HCT116 (cell line): ENCODE measurements at regions not wholly inside any gene's neighbourhood (a gene's known extent, or its start where the extent isn't known, plus 50 kb on each side); places are given as distances from the start of the nearest gene placed in this dataset.

Source experiments
- ATAC-seq: fragments of 200-7000 bp; cut with Tn5 transposase; 2 replicates; pipeline ENCODE4 v1.9.1; 2020; ENCODE audit warnings: mild to moderate bottlenecking, moderate library complexity
- BruUV-seq: library from RNA; stranded (reverse); fragments of 400-500 nt; replicated peaks from 2 replicates; lab custom pipeline; 2021; lab: Mats Ljungman, UMichigan
- CTCF ChIA-PET: fragments of 300-600 bp; sonication (Branson Sonifier 250); formaldehyde crosslinking; loops from one replicate; lab custom pipeline; 2021; ENCODE audit warnings: antibody characterized with exemption; lab: Charles Lee
- POLR2A ChIA-PET: fragments of 300-600, 350-600 bp; sonication (Branson Sonifier 250); formaldehyde crosslinking; loops from one replicate; lab custom pipeline; 2021; ENCODE audit warnings: antibody characterized with exemption; lab: Charles Lee
- RAD21 ChIA-PET, 2 experiments: fragments of 300-600 bp; sonication (Branson Sonifier 250); formaldehyde crosslinking; loops; one replicate each; lab custom pipeline; 2023; ENCODE audit warnings: low total read pairs in 2 of 2; ENCODE audit not compliant: uncharacterized antibody in 2 of 2, unreplicated experiment in 2 of 2, low non-redundant PET in 1 of 2; lab: Charles Lee
- DNase-seq: peaks from one replicate; pipeline ENCODE4 v3.0.0-alpha.2; 2010; ENCODE audit warnings: low read depth, low spot score
- H2AFZ ChIP-seq: fragments of 200-600 bp; shearing (Covaris generic), sonication (generic); 2 replicates; pipeline ENCODE4 v1.6.1; 2017; ENCODE audit warnings: low read depth, mixed run types, mixed read lengths, antibody characterized with exemption, low read length; ENCODE audit not compliant: poor library complexity, severe bottlenecking
- H3K27ac ChIP-seq: 2 replicates; pipeline ENCODE4 v1.5.1; 2012; ENCODE audit warnings: low read depth, low read length
- H3K27me3 ChIP-seq: fragments of 200-600 bp; sonication (generic); 2 replicates; pipeline ENCODE4 v1.6.1; 2016; ENCODE audit warnings: mixed run types, low read length, mixed read lengths; ENCODE audit not compliant: insufficient read depth
- H3K36me3 ChIP-seq, 2 experiments: fragments of 200-500 bp in 1 of 2; fragments of 200-600 bp in 1 of 2; sonication (Bioruptor generic) in 1 of 2; sonication (generic) in 1 of 2; 2 replicates each; pipeline versions ENCODE4 v1.5.1 to v1.6.1; 2014 to 2016; ENCODE audit warnings: low read length in 2 of 2, inconsistent platforms in 1 of 2, mixed read lengths in 1 of 2, mixed run types in 1 of 2; ENCODE audit not compliant: insufficient read depth in 2 of 2, control insufficient read depth in 1 of 2
- H3K4me1 ChIP-seq, 2 experiments: fragments of 200-600 bp in 1 of 2; sonication (generic) in 1 of 2; 2 replicates each; pipeline versions ENCODE4 v1.5.1 to v1.6.1; 2012 to 2017; ENCODE audit warnings: low read length in 2 of 2, inconsistent platforms in 1 of 2, mild to moderate bottlenecking in 1 of 2, mixed read lengths in 1 of 2, mixed run types in 1 of 2, moderate library complexity in 1 of 2; ENCODE audit not compliant: insufficient read depth in 2 of 2, control insufficient read depth in 1 of 2
- H3K4me2 ChIP-seq: fragments of 200-600 bp; sonication (generic); 2 replicates; pipeline ENCODE4 v1.6.1; 2017; ENCODE audit warnings: mixed run types, low read length, mixed read lengths
- H3K4me3 ChIP-seq, 2 experiments: fragments of 200-600 bp in 1 of 2; sonication (generic) in 1 of 2; replicated peaks in 1 of 2; 2 replicates each; pipeline ENCODE4 v1.5.1; 2011 to 2016; ENCODE audit warnings: low read length in 2 of 2, control low read depth in 1 of 2, low read depth in 1 of 2, mild to moderate bottlenecking in 1 of 2, mixed read lengths in 1 of 2, mixed run types in 1 of 2
- H3K79me2 ChIP-seq: fragments of 200-600 bp; sonication (generic); 2 replicates; pipeline ENCODE4 v1.6.1; 2017; ENCODE audit warnings: mild to moderate bottlenecking, mixed run types, low read length, moderate library complexity, mixed read lengths; ENCODE audit not compliant: insufficient read depth
- H3K9ac ChIP-seq: fragments of 200-600 bp; sonication (generic); 2 replicates; pipeline ENCODE4 v1.6.1; 2016; ENCODE audit warnings: low read length, mixed read lengths
- H3K9me2 ChIP-seq: fragments of 200-600 bp; sonication (generic), shearing (Covaris generic); 2 replicates; pipeline ENCODE4 v1.6.1; 2017; ENCODE audit warnings: mixed run types, mild to moderate bottlenecking, moderate library complexity; ENCODE audit not compliant: insufficient read depth
- H3K9me3 ChIP-seq, 2 experiments: fragments of 200-500 bp in 1 of 2; fragments of 200-600 bp in 1 of 2; sonication (Bioruptor generic) in 1 of 2; sonication (generic) in 1 of 2; 2 replicates each; pipeline ENCODE4 v1.6.1; 2014 to 2017; ENCODE audit warnings: low read length in 2 of 2, mixed read lengths in 2 of 2, inconsistent platforms in 1 of 2, low read depth in 1 of 2, mild to moderate bottlenecking in 1 of 2, mixed run types in 1 of 2, moderate library complexity in 1 of 2; ENCODE audit not compliant: control insufficient read depth in 1 of 2, insufficient read depth in 1 of 2
- H4K20me1 ChIP-seq: fragments of 200-600 bp; sonication (generic), shearing (Covaris generic); 2 replicates; pipeline ENCODE4 v1.6.1; 2017; ENCODE audit warnings: mixed run types, mild to moderate bottlenecking, moderate library complexity; ENCODE audit not compliant: insufficient read depth
- CBX3 ChIP-seq: IDR thresholded peaks from 2 replicates; pipeline ENCODE4 v1.6.1; 2012; ENCODE audit warnings: low read depth
- EGR1 ChIP-seq: IDR thresholded peaks from 2 replicates; pipeline ENCODE4 v1.6.1; 2012; ENCODE audit warnings: low read depth
- EZH2phosphoT487 ChIP-seq: fragments of 200-600 bp; IDR thresholded peaks from 2 replicates; pipeline ENCODE4 v1.6.1; 2018; ENCODE audit warnings: antibody characterized with exemption, borderline replicate concordance
- POLR2AphosphoS5 ChIP-seq: IDR thresholded peaks from 2 replicates; pipeline ENCODE4 v1.6.1; 2011; ENCODE audit warnings: mild to moderate bottlenecking, low read depth, low read length, moderate library complexity
- RAD21 ChIP-seq: IDR thresholded peaks from 2 replicates; pipeline ENCODE4 v1.6.1; 2012; ENCODE audit warnings: low read depth, mild to moderate bottlenecking
- SIN3A ChIP-seq: IDR thresholded peaks from 2 replicates; pipeline ENCODE4 v1.6.1; 2012; ENCODE audit warnings: low read depth
- ZNF274 ChIP-seq: fragments of 200-500 bp; sonication (Bioruptor generic); IDR thresholded peaks from 2 replicates; pipeline ENCODE4 v1.6.1; 2014; ENCODE audit warnings: mild to moderate bottlenecking, low read depth, low read length, inconsistent platforms
- intact Hi-C: fragments of 100-400 bp; cut with micrococcal nuclease; formaldehyde crosslinking; loops from 2 replicates; pipeline ENCODE4 v1.10.0; 2022
- TF ChIP-seq, protein P1 (sequence below), 3 experiments: fragments of 200-600 bp in 1 of 3; sonication (generic) in 1 of 3; IDR thresholded peaks in 2 of 3; conservative IDR thresholded peaks in 1 of 3; 2 replicates each; pipeline ENCODE4 v1.5.1; 2012 to 2017; ENCODE audit warnings: low read depth in 2 of 3, low read length in 2 of 3, antibody characterized with exemption in 1 of 3, borderline replicate concordance in 1 of 3, control low read depth in 1 of 3, mild to moderate bottlenecking in 1 of 3, mixed read lengths in 1 of 3, mixed run types in 1 of 3, moderate library complexity in 1 of 3; ENCODE audit not compliant: insufficient read depth in 1 of 3
- TF ChIP-seq, protein P2 (sequence below): IDR thresholded peaks from 2 replicates; pipeline ENCODE4 v1.6.1; 2012
- TF ChIP-seq, protein P3 (sequence below): IDR thresholded peaks from 2 replicates; pipeline ENCODE4 v1.6.1; 2011; ENCODE audit warnings: mild to moderate bottlenecking, low read length, moderate library complexity; ENCODE audit not compliant: insufficient replicate concordance; ENCODE audit errors: extremely low read depth

DNA sequence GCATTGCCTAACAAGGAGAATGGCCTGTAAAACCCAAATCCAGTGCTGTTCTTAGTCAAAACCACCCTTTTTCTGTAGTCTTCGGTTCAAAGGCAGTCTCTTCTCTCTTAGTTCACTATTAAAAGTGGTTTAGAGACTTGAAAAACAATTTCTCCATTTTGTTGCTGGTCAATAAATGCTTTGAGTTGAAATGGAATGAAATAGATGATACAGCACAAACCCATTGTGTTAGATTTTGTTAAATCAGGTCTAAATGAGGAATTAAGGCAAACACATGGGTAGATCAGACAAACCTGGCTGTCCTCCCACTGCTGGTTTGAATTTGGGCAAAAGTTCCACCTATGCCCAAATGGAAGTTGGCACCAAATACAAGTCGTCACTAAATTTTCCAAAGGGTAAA, 150.1 kb upstream of the SERTAD2 start (continued):
- TF ChIP-seq, protein P1, sequence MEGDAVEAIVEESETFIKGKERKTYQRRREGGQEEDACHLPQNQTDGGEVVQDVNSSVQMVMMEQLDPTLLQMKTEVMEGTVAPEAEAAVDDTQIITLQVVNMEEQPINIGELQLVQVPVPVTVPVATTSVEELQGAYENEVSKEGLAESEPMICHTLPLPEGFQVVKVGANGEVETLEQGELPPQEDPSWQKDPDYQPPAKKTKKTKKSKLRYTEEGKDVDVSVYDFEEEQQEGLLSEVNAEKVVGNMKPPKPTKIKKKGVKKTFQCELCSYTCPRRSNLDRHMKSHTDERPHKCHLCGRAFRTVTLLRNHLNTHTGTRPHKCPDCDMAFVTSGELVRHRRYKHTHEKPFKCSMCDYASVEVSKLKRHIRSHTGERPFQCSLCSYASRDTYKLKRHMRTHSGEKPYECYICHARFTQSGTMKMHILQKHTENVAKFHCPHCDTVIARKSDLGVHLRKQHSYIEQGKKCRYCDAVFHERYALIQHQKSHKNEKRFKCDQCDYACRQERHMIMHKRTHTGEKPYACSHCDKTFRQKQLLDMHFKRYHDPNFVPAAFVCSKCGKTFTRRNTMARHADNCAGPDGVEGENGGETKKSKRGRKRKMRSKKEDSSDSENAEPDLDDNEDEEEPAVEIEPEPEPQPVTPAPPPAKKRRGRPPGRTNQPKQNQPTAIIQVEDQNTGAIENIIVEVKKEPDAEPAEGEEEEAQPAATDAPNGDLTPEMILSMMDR (IDR thresholded peaks at IDR 0.05 in 2 of 3, conservative IDR thresholded peaks at IDR 0.05 in 1 of 3; ENCODE audit: borderline replicate concordance in 1 of 3, insufficient read depth in 1 of 3, low read depth in 2 of 3, low read length in 2 of 3), result no peak
- TF ChIP-seq, protein P2, sequence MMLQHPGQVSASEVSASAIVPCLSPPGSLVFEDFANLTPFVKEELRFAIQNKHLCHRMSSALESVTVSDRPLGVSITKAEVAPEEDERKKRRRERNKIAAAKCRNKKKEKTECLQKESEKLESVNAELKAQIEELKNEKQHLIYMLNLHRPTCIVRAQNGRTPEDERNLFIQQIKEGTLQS, result no peak
- no peak for TF ChIP-seq EZH2phosphoT487
- TF ChIP-seq SIN3A, result no peak
- TF ChIP-seq EGR1, result no peak
- TF ChIP-seq ZNF274, result no peak
- TF ChIP-seq RAD21, result no peak

DNA sequence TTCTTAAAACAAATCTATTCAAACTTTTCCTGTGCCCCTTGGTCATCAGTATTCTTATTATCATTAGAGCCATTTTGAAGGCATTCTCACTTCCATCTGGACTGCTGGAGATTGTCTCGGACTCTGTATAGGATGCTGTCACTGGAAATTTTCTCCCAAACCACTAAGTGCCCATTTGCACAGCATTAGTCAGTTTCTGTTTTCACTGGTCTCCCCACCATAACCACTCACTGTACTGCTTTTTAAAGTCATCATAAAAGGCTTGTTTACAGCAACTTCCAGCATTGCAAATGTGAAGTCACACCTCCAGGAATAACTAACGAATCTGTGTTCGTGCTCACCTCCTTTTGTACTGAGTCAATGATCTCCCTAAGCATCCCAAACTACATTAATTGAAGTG, 150.9 kb upstream of the SERTAD2 start:
- H2AFZ ChIP-seq, result no peak overlapping the region
- POLR2A ChIA-PET, result no interaction called here
- H3K4me1 ChIP-seq, result peaks cover 20 to 35% of the 10 kb centered on the region in 2 experiments
- H3K9me3 ChIP-seq, result no peaks in the 10 kb centered on the region
- DNase-seq, result no peak
- RAD21 ChIA-PET, result no interaction called here
- no peaks in the 10 kb centered on the region for H3K79me2 ChIP-seq
- CTCF ChIA-PET, result no interaction called here
- no peak for TF ChIP-seq ZNF274
- no peak for TF ChIP-seq POLR2AphosphoS5
- TF ChIP-seq, protein P3, sequence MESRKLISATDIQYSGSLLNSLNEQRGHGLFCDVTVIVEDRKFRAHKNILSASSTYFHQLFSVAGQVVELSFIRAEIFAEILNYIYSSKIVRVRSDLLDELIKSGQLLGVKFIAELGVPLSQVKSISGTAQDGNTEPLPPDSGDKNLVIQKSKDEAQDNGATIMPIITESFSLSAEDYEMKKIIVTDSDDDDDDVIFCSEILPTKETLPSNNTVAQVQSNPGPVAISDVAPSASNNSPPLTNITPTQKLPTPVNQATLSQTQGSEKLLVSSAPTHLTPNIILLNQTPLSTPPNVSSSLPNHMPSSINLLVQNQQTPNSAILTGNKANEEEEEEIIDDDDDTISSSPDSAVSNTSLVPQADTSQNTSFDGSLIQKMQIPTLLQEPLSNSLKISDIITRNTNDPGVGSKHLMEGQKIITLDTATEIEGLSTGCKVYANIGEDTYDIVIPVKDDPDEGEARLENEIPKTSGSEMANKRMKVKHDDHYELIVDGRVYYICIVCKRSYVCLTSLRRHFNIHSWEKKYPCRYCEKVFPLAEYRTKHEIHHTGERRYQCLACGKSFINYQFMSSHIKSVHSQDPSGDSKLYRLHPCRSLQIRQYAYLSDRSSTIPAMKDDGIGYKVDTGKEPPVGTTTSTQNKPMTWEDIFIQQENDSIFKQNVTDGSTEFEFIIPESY, result no peak
- TF ChIP-seq EGR1, result no peak
- TF ChIP-seq CBX3, result no peak
- TF ChIP-seq EZH2phosphoT487, result no peak
- TF ChIP-seq, protein P1 (IDR thresholded peaks at IDR 0.05 in 2 of 3, conservative IDR thresholded peaks at IDR 0.05 in 1 of 3; ENCODE audit: borderline replicate concordance in 1 of 3, insufficient read depth in 1 of 3, low read depth in 2 of 3, low read length in 2 of 3), result no peak
- no peaks in the 10 kb centered on the region for H4K20me1 ChIP-seq
- intact Hi-C loops, result no loop called here
- no peaks in the 10 kb centered on the region for H3K27me3 ChIP-seq
- ATAC-seq, result no peak
- H3K4me2 ChIP-seq, result no peak overlapping the region
- H3K27ac ChIP-seq, result no peak overlapping the region
- H3K9ac ChIP-seq, result no peak overlapping the region
- no peak overlapping the region for H3K4me3 ChIP-seq
- no peaks in the 10 kb centered on the region for H3K36me3 ChIP-seq
- H3K9me2 ChIP-seq, result no peaks in the 10 kb centered on the region
- BruUV-seq, result no TSS peak
